ENCODE measurements at regions not wholly inside any gene's neighbourhood (a gene's known extent, or its start where the extent isn't known, plus 50 kb on each side); places are given as distances from the start of the nearest gene placed in this dataset.

DNA sequence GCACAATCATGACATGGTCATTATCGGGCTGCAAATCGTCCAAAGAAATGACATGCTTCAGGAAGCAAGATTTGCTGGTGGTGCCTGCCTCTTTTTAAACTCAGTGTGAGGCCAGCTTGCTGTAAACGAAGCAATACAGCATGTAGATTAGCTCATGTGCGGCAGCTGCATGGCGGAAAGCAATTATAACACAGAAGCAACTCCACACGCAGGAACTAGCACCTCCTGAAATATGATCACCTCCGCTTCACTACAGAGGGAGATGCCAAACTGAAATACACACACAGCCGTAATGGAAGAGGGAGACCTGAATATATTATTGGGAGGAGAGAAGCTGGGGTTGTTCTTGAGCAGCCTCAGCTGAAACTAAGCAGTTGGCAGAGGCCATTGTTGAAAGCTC lies 312.5 kb downstream of the PSAT1 start:
- DNase-seq: no peak

DNA sequence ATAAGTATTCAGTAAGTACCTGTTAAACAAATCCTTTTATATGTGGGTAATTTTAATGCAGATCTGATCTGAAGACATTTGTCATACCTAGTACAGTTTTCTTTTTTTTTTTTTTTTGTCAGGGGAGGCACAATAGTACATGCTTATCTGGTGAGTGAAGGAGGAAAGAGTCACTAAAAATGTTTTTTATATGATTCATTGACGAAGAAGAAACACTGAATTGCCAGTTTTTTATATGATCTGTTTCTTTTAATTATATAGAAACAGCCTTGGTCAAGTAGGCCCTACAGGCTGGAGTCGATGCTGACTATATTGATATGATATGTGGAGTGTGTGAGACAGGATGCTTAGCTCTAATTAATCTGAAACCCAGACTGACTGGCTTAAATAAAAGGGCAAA lies 315.2 kb downstream of the PSAT1 start:
- no peak for DNase-seq

GRCh38 chr9:78613006-78613405 lies 316.1 kb downstream of the PSAT1 start:
- DNase-seq: no peak

DNA sequence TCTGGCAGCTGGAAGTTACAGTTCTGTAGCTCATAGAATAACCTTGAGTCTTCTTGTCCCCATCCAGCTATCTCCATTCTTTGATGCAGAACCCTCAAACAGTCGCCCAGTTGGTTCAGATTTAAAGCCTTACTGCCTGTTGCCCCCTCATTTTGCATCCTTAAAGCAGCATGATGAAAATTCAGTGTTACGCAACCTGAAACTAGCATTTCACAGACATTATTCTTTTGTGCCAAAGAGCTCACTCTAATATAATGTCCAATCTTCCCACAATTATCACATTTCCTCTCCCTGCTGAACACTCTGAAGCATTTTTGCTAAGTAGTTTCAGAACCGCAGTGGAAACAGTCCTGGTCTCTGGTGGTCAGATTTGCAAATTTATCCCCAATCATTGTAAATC lies 318.0 kb downstream of the PSAT1 start:
- no peak for DNase-seq

GRCh38 chr9:78615372-78615771 lies 318.4 kb downstream of the PSAT1 start:
- DNase-seq: no peak

DNA sequence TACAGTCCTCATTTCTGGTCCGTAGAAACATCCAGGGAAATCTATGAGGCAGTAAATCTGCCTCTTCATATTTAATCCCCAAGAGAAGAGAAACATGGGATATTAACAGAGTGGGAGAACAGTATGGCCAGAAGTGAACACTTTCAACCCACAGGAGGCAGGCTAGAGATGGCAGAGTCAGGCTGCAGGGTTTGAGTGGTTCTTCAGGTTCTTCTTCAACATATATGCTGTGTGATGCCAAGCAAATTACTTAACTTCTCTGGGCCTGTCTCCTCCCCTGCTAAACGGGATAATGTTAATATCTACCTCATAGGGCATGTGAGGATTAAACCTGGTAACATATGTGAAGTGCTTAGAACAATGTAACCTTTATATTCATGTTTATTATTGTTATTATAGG lies 321.8 kb downstream of the PSAT1 start:
- no peak for DNase-seq

DNA sequence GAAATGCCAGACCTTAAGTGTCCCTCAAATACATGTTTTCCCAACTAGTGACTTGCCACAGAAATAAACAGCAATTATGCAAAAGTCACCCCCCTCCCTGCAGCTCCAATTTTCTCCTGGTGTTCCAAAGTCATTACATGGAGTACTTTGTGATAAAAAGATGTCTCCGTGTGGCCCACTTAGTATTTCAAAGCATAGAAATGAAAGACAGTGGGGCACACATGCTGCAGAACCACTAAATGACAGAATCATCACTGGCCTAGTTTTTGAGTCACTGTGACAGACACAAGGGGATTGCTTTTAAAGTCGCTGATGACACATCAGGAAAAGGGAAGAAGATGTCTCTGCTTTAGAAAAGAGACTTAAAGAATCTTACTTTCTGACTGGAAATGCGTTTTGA lies 323.4 kb downstream of the PSAT1 start:
- no peak for DNase-seq

DNA sequence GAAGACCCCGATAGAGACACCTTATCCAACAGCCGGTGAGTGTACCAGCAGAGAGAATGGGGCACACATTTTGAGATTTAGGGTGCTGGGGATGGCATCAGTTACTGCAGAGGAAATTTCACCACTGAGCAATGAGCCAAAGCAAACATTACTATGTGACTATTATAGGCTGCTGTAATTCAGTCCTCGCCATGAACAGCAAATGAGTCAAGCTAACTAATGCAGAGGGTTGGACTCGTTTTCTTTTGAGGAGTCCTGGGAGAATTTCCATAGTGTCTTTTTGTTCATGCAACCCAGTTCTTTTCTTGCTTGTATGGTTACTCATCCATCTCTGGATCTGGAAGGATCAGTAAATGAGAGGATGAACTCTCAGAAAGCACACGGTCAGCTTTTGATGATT lies 323.8 kb downstream of the PSAT1 start:
- no peak for DNase-seq

- no peak for DNase-seq
Measured at GRCh38 chr9:78622126-78622525, 325.2 kb downstream of the PSAT1 start.

DNA sequence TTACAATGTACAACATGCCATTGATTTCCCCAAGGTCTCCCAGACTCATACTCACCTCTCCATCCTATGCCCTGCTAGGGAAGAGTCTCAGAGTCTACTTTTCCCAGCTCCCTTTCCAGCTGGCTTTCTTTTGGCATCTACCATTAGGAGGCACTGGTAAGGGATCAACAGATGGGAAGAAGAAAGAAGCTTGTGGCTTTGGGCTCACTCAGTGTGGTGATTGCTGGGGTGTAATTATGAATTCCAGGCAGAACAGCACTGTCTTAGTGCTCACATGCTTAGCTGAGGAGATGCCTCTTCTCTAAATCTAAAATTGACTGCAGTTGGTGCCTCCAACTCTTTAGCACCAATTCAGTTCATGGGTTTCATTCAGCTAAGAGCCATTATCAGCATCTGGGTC lies 330.0 kb downstream of the PSAT1 start:
- DNase-seq: no peak

DNA sequence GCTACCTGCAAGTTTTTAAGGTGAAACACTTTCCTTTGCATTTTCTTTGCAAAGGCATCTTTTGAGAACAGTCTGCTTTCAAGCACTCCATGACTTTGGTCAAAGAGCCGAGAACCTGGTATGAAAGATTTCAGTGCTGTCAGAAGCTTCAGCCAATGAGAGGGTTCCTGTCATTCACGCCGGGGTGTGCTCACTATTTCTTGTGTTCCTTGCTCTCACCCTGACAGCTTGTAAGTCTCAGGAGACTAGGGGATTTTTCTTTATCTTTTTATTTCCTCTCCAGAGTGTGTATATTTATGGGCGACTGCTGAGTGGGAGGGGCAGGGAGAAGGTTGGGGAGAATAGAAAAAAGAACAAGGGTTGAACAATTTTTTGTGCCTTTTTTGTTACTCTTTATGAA lies 334.0 kb downstream of the PSAT1 start:
- DNase-seq: no peak

- no peak for DNase-seq
Measured at GRCh38 chr9:78640728-78641127, 343.8 kb downstream of the PSAT1 start.

DNA sequence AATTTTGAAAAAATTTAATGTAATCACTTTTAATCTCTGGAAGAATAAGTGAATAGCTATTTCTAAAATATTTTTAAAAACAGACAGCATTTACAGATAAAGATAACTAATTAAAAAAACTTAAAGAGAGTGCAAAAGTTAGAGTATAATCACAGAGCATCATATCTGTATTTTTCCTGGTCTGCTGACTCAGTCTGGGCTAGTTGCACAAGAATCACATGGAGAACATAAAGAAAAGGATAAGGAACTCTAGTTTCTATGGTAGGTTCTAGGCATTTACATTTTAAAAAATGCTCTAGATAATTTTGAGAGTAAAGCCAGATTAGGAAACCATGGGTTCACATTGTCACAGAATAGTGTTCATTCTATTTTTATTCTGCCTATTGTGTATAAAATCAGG lies 347.4 kb downstream of the PSAT1 start:
- no peak for DNase-seq

- no peak for DNase-seq
Measured at GRCh38 chr9:78654324-78654723, 357.4 kb downstream of the PSAT1 start.

- DNase-seq: no peak
Measured at GRCh38 chr9:78663369-78663768, 366.4 kb downstream of the PSAT1 start.

DNA sequence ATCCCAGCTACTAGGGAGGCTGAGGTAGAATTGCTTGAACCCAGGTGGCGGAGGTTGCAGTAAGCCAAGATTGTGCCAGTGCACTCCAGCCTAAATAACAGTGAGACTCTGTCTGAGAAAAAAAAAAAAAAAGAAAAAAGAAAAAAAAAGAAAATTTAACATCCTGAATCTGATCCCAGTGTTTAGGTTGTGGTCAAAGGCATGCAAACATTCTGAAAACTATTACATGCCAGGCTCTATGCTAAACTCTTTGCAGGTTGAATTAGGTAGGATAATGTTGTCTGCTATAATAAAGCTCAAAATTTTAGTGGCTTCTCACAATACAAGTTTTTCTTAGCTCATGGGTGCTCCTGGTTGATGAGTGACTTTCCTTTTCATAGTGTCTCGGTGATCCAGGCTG lies 367.4 kb downstream of the PSAT1 start:
- DNase-seq: no peak

GRCh38 chr9:78666818-78667414 lies 370.0 kb downstream of the PSAT1 start:
- DNase-seq: no peak

DNA sequence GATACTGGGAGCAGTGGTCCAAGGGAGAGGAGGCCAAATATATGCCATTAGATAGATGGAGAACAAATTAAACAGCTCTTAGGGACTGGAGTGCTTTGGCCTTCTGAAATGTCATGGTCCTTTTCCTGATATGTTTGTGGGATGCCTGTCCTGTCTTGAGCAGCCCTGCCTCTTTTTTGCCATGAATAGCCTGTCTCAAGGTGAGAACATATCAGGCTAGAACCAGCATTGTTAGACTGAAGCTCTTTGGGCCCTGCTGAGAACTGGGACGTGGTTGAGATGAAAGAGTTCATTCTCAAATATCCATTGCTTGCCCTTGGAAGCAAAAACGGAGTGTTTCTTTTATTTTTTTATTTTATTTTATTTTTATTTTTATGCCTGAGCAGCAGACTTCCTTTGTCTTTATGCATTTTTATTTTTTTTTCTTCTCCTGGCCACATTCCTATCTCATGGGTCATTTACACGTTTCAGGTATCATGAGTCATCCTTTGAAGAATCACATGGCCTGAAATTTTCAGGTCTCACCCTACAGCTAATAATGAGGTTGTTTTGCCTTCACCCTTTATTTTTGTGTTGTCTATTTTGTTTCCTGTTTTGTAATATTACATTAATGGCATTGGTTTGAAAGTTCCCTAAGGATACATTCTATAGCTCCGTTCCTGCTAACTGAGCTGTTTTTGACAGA lies 371.4 kb downstream of the PSAT1 start:
- DNase-seq: no peak

DNA sequence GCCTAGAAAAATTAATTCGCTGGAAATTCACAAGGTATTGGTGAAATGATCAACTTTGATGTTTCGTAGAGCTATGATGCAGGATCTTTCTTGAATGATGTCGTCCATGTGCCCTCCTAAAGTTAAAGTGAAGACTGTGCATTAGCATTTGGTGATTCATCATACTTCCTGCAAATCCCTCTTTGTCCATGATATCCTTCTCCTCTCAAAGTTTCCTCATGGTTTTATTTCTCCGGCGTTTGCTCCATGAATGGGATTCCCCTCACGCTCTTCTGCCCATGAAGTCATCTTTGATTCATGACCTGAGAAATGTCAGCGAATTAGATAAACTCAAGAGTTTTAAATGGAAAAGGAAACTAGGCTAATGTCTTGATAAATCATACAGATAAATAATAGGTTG lies 372.7 kb downstream of the PSAT1 start:
- no peak for DNase-seq

GRCh38 chr9:78671785-78672184 lies 374.9 kb downstream of the PSAT1 start:
- DNase-seq: no peak

GRCh38 chr9:78674874-78675273 lies 377.9 kb downstream of the PSAT1 start:
- DNase-seq: no peak

GRCh38 chr9:78676009-78676408 lies 379.1 kb downstream of the PSAT1 start:
- DNase-seq: no peak

GRCh38 chr9:78676623-78677022 lies 379.7 kb downstream of the PSAT1 start:
- DNase-seq: no peak

GRCh38 chr9:78677326-78677725 lies 380.4 kb downstream of the PSAT1 start:
- no peak for DNase-seq

GRCh38 chr9:78678877-78679276 lies 382.0 kb downstream of the PSAT1 start:
- DNase-seq: no peak
